ENCODE measurements at regions not wholly inside any gene's neighbourhood (a gene's known extent, or its start where the extent isn't known, plus 50 kb on each side); places are given as distances from the start of the nearest gene placed in this dataset.

DNA sequence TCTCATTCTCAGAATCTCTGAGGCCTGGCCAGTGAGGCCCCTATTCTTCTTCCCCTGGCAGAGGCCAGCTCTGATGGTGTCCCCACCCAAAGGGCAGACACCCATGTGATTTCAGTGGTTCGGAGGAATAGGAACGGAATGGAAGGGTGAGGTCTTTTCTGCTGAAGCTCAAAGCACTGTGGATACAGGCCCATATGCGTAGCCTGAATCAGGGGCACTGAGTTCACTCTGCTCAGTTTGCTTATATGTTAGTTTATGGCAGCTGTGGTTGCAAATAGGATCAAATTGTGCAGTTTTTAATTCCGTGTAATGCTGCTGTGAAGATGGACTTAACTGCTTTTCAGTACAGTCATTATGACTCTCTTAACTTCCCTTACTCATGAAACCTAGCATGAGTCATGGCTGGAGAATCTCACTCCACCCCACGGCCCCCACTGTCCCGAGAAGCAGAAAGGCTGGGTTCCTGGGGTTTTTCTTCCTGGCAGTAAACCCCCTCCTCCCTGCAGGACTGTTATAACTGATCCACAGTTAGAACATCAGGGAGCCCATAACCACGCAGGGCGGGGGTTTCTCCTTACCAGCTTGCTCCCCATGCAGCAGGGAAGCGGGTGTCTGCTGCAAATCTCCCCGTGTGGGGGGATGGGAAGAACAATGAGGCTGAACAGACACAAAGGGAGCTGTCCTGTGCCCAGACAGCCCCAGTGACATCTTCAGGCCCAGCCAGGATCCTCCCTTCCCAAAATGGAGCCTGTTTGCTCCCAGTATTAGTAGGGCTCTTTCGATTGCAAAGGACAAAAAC is 122.7 kb downstream of the SLC38A6 start:
- TF ChIP-seq EZH2 (IDR thresholded peaks at IDR 0.05; ENCODE audit: low read length, unreplicated experiment) (no peak), EZH2phosphoT487 (IDR thresholded peaks at IDR 0.05; ENCODE audit: borderline replicate concordance, low read length) (no peak)
- TF ChIP-seq, protein P1, sequence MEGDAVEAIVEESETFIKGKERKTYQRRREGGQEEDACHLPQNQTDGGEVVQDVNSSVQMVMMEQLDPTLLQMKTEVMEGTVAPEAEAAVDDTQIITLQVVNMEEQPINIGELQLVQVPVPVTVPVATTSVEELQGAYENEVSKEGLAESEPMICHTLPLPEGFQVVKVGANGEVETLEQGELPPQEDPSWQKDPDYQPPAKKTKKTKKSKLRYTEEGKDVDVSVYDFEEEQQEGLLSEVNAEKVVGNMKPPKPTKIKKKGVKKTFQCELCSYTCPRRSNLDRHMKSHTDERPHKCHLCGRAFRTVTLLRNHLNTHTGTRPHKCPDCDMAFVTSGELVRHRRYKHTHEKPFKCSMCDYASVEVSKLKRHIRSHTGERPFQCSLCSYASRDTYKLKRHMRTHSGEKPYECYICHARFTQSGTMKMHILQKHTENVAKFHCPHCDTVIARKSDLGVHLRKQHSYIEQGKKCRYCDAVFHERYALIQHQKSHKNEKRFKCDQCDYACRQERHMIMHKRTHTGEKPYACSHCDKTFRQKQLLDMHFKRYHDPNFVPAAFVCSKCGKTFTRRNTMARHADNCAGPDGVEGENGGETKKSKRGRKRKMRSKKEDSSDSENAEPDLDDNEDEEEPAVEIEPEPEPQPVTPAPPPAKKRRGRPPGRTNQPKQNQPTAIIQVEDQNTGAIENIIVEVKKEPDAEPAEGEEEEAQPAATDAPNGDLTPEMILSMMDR (conservative IDR thresholded peaks at IDR 0.05; ENCODE audit: low read depth, low read length): no peak
- Histone ChIP-seq H3K9ac (ENCODE audit: low read length) (peak overlapping the region; percentile 83), H3K27ac (ENCODE audit: low read length) (peak overlapping the region; percentile 96), H3K9me2 (replicated peaks; ENCODE audit: low read length) (no peaks in the 10 kb centered on the region), H3F3A (ENCODE audit: low read length, unreplicated experiment) (peaks cover 14% of the 10 kb centered on the region), H3K4me2 (ENCODE audit: low read length) (peak overlapping the region; percentile 66), H3K4me3 (ENCODE audit: low read length) (peak overlapping the region; percentile 17; the same call in 1 of the 2 replicates), H2AFZ (ENCODE audit: low read length) (peak overlapping the region; percentile 70), H3K79me2 (ENCODE audit: low read length) (no peaks in the 10 kb centered on the region), H3K27me3 (ENCODE audit: low read length) (no peaks in the 10 kb centered on the region), H3K36me3 (ENCODE audit: low read depth, low read length) (no peaks in the 10 kb centered on the region), H4K20me1 (ENCODE audit: low read length) (no peaks in the 10 kb centered on the region), H3K4me1 (ENCODE audit: insufficient read depth, low read length) (peaks cover 45% of the 10 kb centered on the region), H3K9me3 (ENCODE audit: low read length) (0 out of 2 replicates have a peak, but pooled peaks cover 7% of the 10 kb centered on the region)
- ATAC-seq: peak; percentile 86
- intact Hi-C loops (cut with micrococcal nuclease): loop anchor here (1.0 to 5.0 kb wide), 6 partner anchors 25 to 455 kb away; partner anchors contain the start of genes SIX1 and SIX4
- POLR2A ChIA-PET (ENCODE audit: unreplicated experiment): interaction anchor here (1.5 kb wide), 1 partner anchor 26 kb away, joined by 10 read pairs; no protein-coding TSS in a partner anchor
- peak; percentile 99 for DNase-seq
- BruUV-seq (replicated peaks): no TSS peak
- CTCF ChIA-PET: interaction anchor here (0.5 to 1.2 kb wide), 4 partner anchors 26 to 479 kb away, joined by 3 read pairs; no protein-coding TSS in a partner anchor

DNA sequence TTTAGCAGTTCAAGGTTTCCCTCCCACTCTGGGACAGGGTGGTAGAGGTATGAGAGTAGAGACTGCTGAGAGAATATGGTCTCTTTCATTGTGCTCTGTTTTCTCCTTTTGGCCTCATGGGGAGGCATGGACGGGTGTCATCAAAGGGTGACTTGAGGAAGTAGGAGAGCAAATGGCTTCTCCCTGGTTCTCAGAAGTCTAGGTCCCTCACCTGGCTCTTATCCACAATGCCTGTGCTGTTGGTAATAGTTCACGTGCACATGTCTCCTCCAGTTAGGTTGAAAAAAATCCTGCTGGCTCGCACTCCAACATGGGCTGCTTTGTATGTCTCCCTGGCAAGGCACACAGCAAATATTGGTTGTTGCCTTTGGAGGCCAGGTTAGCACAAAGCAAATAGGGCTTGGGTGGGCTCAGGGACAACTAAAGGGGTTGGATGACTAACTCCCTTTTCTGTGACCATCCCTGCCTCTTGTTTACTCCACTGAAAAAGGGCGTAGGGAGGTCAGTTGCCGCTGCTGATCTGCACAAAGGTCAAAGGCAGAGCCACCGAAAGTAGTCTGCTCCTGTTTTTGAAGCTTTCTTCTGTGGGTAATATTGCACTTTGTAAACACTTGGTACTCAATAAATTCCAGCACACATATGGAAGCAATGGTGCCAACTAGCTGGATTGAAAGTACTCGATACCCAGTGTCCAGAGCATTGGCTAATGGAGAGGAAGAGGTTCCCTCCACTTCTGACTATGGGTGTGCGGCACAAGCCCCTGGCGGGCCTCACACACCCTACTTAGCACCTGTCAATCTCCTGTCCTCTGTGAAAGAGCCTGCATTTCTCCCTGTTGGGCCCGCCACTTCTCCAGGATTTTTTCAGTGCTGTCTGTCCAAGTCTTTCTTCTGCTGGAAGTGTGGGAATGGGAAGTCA is 121.8 kb downstream of the SLC38A6 start:
- Histone ChIP-seq H3K4me2 (ENCODE audit: low read length) (peak overlapping the region; percentile 66), H3K4me3 (ENCODE audit: low read length) (peak overlapping the region; percentile 17; the same call in 1 of the 2 replicates), H3K9me3 (ENCODE audit: low read length) (0 out of 2 replicates have a peak, but pooled peaks cover 7% of the 10 kb centered on the region), H3K36me3 (ENCODE audit: low read depth, low read length) (no peaks in the 10 kb centered on the region), H3K9ac (ENCODE audit: low read length) (peak overlapping the region; percentile 83), H3K79me2 (ENCODE audit: low read length) (no peaks in the 10 kb centered on the region), H3K27me3 (ENCODE audit: low read length) (no peaks in the 10 kb centered on the region), H3K27ac (ENCODE audit: low read length) (peak overlapping the region; percentile 96), H3K4me1 (ENCODE audit: insufficient read depth, low read length) (peaks cover 52% of the 10 kb centered on the region), H3F3A (ENCODE audit: low read length, unreplicated experiment) (peaks cover 14% of the 10 kb centered on the region), H3K9me2 (replicated peaks; ENCODE audit: low read length) (no peaks in the 10 kb centered on the region), H4K20me1 (ENCODE audit: low read length) (no peaks in the 10 kb centered on the region), H2AFZ (ENCODE audit: low read length) (peak overlapping the region; percentile 40)
- ATAC-seq: no peak
- no TSS peak for BruUV-seq (replicated peaks)
- CTCF ChIA-PET: interaction anchor here (0.7 to 1.2 kb wide), 2 partner anchors 25 to 478 kb away, joined by 3 read pairs; no protein-coding TSS in a partner anchor
- intact Hi-C loops (cut with micrococcal nuclease): loop anchor here (1.0 to 5.0 kb wide), 5 partner anchors 25 to 454 kb away; partner anchors contain the start of genes SIX1 and SIX4
- TF ChIP-seq, protein P1 (conservative IDR thresholded peaks at IDR 0.05; ENCODE audit: low read depth, low read length): no peak
- no peak for TF ChIP-seq EZH2phosphoT487 (IDR thresholded peaks at IDR 0.05; ENCODE audit: borderline replicate concordance, low read length)
- TF ChIP-seq EZH2 (IDR thresholded peaks at IDR 0.05; ENCODE audit: low read length, unreplicated experiment): no peak
- POLR2A ChIA-PET (ENCODE audit: unreplicated experiment): interaction anchor here (1.5 kb wide), 1 partner anchor 26 kb away, joined by 10 read pairs; no protein-coding TSS in a partner anchor
- DNase-seq: peak; percentile 31

All from PC-3 (cell line).